Omental fat pad (tissue), 3 donors: ENCODE measurements at regions not wholly inside any gene's neighbourhood (a gene's known extent, or its start where the extent isn't known, plus 50 kb on each side); places are given as distances from the start of the nearest gene placed in this dataset.

Experiments used
- ATAC-seq: fragments of 150-250 bp; one replicate; pipeline ENCODE4 v1.9.1; 2016; ENCODE audit warnings: mild to moderate bottlenecking, moderate library complexity; ENCODE audit not compliant: low FRiP score
- DNase-seq: peaks from one replicate; pipeline ENCODE4 v3.0.0-alpha.2; 2019; ENCODE audit warnings: low spot score
- TF ChIP-seq, protein P1 (sequence below), 3 donors: fragments of 450-650 bp; IDR thresholded peaks; one replicate each; pipeline ENCODE4 v1.5.1; 2016 to 2017; ENCODE audit warnings: antibody characterized with exemption in 3 of 3, mild to moderate bottlenecking in 3 of 3, moderate library complexity in 2 of 3

DNA sequence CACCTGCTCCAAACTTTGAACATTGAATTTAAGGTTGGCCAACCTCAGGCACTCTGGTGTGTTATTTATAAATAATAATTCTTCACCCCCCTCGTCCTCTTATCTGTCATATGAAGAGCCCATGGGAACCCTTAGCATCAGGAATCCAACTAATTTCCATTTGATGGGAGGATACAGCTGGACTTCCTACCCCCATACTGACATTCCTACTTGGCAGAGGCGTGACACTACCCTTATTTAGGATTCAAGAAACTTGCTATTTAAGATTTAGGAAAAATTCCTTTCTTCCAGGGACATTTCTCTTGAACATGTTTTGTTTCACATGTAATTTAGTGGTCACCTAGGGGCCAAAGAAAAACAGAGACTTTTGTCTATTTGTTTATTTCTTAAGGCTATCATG is 171.9 kb upstream of the NRP1 start:
- ATAC-seq = no peak
- no peak for DNase-seq
- TF ChIP-seq, protein P1, sequence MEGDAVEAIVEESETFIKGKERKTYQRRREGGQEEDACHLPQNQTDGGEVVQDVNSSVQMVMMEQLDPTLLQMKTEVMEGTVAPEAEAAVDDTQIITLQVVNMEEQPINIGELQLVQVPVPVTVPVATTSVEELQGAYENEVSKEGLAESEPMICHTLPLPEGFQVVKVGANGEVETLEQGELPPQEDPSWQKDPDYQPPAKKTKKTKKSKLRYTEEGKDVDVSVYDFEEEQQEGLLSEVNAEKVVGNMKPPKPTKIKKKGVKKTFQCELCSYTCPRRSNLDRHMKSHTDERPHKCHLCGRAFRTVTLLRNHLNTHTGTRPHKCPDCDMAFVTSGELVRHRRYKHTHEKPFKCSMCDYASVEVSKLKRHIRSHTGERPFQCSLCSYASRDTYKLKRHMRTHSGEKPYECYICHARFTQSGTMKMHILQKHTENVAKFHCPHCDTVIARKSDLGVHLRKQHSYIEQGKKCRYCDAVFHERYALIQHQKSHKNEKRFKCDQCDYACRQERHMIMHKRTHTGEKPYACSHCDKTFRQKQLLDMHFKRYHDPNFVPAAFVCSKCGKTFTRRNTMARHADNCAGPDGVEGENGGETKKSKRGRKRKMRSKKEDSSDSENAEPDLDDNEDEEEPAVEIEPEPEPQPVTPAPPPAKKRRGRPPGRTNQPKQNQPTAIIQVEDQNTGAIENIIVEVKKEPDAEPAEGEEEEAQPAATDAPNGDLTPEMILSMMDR (IDR thresholded peaks at IDR 0.05) = no peak

DNA sequence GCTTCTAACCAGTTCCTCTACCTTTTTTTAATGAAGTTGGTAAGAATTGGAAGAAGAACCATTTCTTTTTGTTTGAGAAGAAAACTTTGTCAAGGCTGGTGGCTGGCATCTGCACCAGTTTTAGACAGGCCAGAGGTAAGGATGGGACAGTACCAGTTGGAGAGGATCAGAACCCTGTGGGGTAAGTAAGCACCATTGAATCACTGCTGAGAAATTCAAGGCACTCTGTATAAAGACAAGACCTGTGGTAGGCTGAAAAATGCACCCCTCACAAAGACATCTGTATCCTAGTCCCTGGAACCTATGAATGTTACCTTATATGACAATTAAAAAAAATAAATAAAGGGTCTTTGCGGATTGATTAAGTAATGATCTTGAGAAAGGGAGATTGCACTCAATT is 166.7 kb upstream of the NRP1 start:
- no peak for ATAC-seq
- TF ChIP-seq, protein P1 (IDR thresholded peaks at IDR 0.05) = no peak
- no peak for DNase-seq

DNA sequence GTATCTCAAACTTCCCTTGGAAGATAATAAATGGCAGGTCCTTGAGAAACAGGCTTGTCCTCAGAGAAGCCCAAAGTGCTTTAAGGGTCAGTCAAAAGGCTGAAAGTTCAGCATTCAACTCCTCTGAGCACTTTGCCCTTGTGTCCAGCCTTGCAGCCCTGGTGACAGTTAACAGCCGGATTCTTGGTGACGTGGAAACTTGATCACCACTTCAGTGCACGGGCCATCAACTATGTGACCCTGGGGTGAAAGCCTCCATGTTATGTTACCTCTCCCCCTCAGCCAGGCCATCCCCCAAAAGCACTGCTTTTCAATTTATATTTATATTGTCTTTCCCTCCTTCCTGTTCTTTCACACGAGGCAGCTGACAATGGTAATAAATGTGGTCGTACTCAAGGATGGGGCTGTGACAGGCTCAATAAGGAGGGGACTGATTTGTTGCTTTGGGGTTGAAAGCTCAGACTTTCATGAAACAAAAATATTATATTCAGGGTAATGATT is 164.0 kb upstream of the NRP1 start:
- DNase-seq (no peak), ATAC-seq (no peak)
- TF ChIP-seq, protein P1 (IDR thresholded peaks at IDR 0.05) = no peak

DNA sequence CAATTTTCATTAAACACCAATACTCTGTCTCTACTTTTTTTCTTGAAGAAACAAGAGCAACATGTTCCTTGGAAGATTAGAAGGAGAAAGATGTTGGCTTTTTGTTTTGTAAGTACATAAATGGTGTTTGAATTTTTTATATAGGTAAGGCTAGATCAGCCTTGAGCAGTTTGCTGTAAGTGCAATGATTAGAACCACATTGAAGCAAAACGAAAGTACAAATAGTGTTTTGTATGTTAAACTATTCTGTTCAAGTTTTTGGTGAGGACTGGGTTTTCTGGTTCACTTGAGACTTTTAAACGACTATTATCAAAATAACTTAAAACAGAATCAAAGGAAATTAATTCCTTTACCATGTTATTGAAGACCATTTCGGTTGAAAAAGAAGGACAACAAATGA is 162.9 kb upstream of the NRP1 start:
- TF ChIP-seq, protein P1 (IDR thresholded peaks at IDR 0.05) = no peak
- no peak for DNase-seq
- ATAC-seq = no peak

DNA sequence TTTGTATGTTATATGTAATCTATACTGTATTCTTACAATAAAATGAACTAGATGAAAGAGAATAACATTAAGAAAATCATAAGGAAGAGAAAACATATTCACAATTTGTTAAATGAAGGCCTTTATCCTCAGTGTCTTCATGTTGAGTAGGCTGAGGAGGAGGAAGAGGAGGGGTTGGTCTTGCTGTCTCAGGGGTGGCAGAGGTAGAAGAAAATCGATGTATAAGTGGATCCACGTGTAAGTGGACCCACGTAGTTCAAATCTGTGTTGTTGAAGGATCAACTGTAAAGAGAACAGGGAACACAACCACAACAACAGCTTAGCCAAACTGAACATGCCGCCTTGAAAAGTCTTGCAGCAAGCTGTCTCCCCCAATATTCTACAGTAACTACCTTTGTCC is 161.6 kb upstream of the NRP1 start:
- ATAC-seq = no peak
- TF ChIP-seq, protein P1 (IDR thresholded peaks at IDR 0.05) = no peak
- DNase-seq = no peak

DNA sequence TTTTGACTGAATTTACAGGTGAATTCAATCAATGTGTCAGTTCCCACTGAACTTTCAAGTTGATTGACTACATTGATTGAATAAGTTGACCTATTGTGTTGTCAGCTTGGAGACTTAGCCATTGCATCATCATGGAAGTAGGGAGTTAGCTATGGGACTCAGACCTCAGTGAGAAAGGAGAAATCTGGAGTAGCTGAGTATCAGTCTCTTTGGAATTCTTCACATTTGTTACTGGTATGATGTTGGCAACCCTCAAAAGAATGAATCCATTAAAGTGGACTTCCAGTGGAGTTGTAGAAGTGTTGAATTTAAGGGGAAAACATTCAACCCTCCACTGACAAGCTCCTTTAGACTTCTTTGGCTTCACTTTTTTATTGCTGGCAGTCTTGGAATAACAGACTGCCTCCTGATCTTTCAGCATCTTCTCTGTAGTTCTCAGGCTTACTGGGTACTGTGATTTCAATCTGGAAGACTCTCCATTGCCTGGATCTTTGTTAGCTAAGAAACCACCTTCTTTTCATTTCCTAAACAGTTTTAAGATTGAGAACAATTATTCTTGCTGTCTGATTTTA is 160.3 kb upstream of the NRP1 start:
- ATAC-seq (no peak), DNase-seq (no peak)
- TF ChIP-seq, protein P1 (IDR thresholded peaks at IDR 0.05) = no peak

DNA sequence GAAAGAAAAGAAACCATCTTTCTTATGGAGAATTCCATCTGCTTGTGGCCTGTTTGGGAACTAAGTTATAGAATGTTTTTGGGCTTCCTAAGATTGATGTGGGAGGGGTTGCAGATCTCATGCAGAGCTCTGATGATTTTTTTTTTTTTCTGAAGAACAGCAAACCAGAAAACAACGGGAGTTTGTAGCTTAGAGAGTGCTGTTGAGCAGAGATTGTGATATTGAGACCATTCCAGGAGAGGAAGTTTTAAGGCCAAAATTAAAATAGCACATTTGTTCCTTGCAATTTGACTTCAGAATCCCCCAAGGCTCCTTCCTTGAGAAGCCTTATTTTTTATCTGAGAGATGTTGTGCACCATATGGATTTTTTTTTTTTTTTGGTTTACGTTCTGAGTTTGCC is 159.5 kb upstream of the NRP1 start:
- TF ChIP-seq, protein P1 (IDR thresholded peaks at IDR 0.05) = no peak
- DNase-seq (no peak), ATAC-seq (no peak)
